ENCODE measurements at regions not wholly inside any gene's neighbourhood (a gene's known extent, or its start where the extent isn't known, plus 50 kb on each side); places are given as distances from the start of the nearest gene placed in this dataset.

GRCh38 chr11:122592641-122593040, 62.9 kb upstream of the UBASH3B start:
- no peak for TF ChIP-seq CTCF (IDR thresholded peaks at IDR 0.05)
- no peak for TF ChIP-seq EP300 (IDR thresholded peaks at IDR 0.05)
- no peak for TF ChIP-seq POLR2AphosphoS5 (IDR thresholded peaks at IDR 0.05)
